Neutrophil (primary cell): ENCODE measurements at regions not wholly inside any gene's neighbourhood (a gene's known extent, or its start where the extent isn't known, plus 50 kb on each side); places are given as distances from the start of the nearest gene placed in this dataset.
"Not testable (repeated sequence)": the region's sequence is repeated elsewhere in the genome, so short reads cannot be mapped to it uniquely, and the experiment has no call there.

Experiments
- H3K27ac ChIP-seq: fragments of 200-600 bp; sonication (generic); 2 replicates; pipeline ENCODE4 v1.5.1; 2016; ENCODE audit warnings: mild to moderate bottlenecking, moderate library complexity
- H3K27me3 ChIP-seq: fragments of 200-600 bp; sonication (generic); 2 replicates; pipeline ENCODE4 v1.6.0; 2016; ENCODE audit warnings: mild to moderate bottlenecking
- H3K36me3 ChIP-seq: fragments of 200-600 bp; sonication (generic); 2 replicates; pipeline ENCODE4 v1.5.1; 2017
- H3K4me1 ChIP-seq, 2 experiments: fragments of 200-600 bp in 1 of 2; sonication (generic) in 1 of 2; 1 replicate in 1 of 2; 2 replicates in 1 of 2; pipeline versions ENCODE4 v1.5.1 to v1.6.1; 2013 to 2016; ENCODE audit warnings: low read depth in 1 of 2, low read length in 1 of 2, mild to moderate bottlenecking in 1 of 2, moderate library complexity in 1 of 2; ENCODE audit not compliant: control insufficient read depth in 1 of 2, insufficient read depth in 1 of 2
- H3K4me3 ChIP-seq, 2 experiments: fragments of 200-600 bp in 1 of 2; sonication (generic) in 1 of 2; 1 replicate in 1 of 2; 2 replicates in 1 of 2; pipeline ENCODE4 v1.5.1; 2013 to 2016; ENCODE audit warnings: low read depth in 1 of 2, low read length in 1 of 2, mild to moderate bottlenecking in 1 of 2, moderate library complexity in 1 of 2
- H3K9me3 ChIP-seq: fragments of 200-600 bp; sonication (generic); 2 replicates; pipeline ENCODE4 v1.5.1; 2016
- TF ChIP-seq, protein P1 (sequence below): fragments of 200-600 bp; sonication (generic); IDR thresholded peaks from 2 replicates; pipeline ENCODE4 v1.5.1; 2016; ENCODE audit warnings: antibody characterized with exemption

DNA sequence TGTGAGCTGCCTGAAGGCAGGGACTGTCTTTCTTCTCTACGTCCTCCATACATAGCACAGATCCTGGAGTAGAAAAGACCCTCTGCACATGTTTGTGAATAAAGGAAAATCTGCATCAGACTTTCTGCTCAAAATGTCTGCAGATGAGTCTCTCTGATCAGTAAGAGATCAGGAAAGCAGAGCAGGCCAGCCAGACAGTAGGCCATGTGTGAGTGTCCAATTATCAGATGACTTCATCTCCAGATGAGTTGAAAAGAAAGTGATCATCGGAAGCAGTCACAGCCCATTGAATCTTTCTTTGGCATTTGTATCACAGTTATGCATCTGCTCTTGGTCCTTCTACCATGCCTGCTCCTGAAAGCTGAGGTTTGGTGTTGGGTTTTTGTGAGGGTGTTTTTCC is 298.7 kb upstream of the NCAM1 start:
- H3K27me3 ChIP-seq = no peaks in the 10 kb centered on the region
- no peaks in the 10 kb centered on the region for H3K9me3 ChIP-seq
- H3K36me3 ChIP-seq = no peaks in the 10 kb centered on the region
- no peak overlapping the region for H3K4me3 ChIP-seq
- TF ChIP-seq, protein P1, sequence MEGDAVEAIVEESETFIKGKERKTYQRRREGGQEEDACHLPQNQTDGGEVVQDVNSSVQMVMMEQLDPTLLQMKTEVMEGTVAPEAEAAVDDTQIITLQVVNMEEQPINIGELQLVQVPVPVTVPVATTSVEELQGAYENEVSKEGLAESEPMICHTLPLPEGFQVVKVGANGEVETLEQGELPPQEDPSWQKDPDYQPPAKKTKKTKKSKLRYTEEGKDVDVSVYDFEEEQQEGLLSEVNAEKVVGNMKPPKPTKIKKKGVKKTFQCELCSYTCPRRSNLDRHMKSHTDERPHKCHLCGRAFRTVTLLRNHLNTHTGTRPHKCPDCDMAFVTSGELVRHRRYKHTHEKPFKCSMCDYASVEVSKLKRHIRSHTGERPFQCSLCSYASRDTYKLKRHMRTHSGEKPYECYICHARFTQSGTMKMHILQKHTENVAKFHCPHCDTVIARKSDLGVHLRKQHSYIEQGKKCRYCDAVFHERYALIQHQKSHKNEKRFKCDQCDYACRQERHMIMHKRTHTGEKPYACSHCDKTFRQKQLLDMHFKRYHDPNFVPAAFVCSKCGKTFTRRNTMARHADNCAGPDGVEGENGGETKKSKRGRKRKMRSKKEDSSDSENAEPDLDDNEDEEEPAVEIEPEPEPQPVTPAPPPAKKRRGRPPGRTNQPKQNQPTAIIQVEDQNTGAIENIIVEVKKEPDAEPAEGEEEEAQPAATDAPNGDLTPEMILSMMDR = no peak
- no peak overlapping the region for H3K27ac ChIP-seq
- H3K4me1 ChIP-seq = no peaks in the 10 kb centered on the region

- Histone ChIP-seq H3K27ac (no peak overlapping the region), H3K4me1 (no peaks in the 10 kb centered on the region), H3K4me3 (no peak overlapping the region), H3K27me3 (no peaks in the 10 kb centered on the region), H3K9me3 (no peaks in the 10 kb centered on the region), H3K36me3 (no peaks in the 10 kb centered on the region)
- TF ChIP-seq, protein P1 = no peak
These were observed 297.1 kb upstream of the NCAM1 start for GRCh38 chr11:112663947-112664634.

DNA sequence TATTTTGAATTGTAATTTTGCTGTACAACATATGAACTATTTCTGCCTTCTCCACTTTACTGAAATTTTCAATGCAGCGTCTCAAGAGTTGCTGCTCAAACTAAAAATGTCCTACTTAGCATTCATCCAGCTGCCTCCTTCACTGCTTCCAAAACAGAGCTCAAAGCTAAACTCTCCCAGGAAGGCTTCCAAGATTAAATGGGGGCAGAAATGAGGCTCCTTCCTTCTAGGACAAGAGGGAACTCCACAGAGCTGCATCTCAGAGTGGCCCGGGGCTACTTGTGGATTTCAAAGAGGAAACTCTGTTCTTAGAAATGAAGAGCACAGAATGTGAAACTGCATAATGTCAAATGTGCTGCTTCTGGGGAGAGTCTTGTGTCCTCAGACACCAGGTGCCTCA is 295.9 kb upstream of the NCAM1 start:
- TF ChIP-seq, protein P1 = no peak
- Histone ChIP-seq H3K4me1 (no peaks in the 10 kb centered on the region), H3K9me3 (no peaks in the 10 kb centered on the region), H3K36me3 (no peaks in the 10 kb centered on the region), H3K4me3 (no peak overlapping the region), H3K27ac (no peak overlapping the region), H3K27me3 (no peaks in the 10 kb centered on the region)

GRCh38 chr11:112666253-112666652 is 295.0 kb upstream of the NCAM1 start:
- Histone ChIP-seq H3K27me3 (no peaks in the 10 kb centered on the region), H3K27ac (no peak overlapping the region), H3K36me3 (no peaks in the 10 kb centered on the region), H3K4me3 (no peak overlapping the region), H3K9me3 (no peaks in the 10 kb centered on the region), H3K4me1 (no peaks in the 10 kb centered on the region)
- TF ChIP-seq, protein P1 = no peak

DNA sequence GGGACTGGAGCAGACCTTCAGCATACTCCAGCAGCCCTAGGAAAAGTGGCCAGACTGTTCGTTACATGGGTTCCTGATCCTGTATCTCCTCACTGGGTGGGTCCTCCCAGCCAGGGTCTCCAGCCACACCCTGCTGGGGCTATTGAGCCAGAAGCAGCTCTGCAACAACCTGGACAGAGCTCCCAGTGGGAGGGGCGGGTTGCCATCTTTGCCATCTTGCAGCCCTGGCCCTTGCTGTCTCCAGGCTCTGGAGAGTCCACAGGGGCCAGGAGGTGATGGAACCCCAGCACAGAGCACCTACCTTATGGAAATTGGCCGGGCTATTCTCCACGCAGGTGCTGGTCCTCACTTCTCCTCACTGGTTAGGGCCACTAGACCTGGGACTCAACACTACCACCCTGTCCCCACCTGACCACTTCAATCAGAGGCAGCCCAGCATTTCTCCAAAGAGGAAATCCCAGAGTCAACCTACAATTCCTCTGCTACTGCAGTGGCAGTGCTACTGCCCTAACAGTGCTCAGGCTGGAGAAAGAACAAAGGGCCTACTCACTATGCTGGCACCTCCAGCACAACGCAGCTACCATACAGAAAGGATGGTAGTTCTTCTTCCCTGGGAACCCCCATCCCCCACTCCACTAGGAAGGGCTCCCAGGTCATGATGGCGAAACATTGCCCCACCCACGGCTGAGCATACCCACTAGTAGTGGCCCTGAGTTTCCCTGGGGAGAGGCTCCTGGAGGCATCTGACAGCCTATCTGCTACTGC is 290.2 kb upstream of the NCAM1 start:
- no peak overlapping the region for H3K4me3 ChIP-seq
- no peaks in the 10 kb centered on the region for H3K36me3 ChIP-seq
- H3K27me3 ChIP-seq = no peaks in the 10 kb centered on the region
- H3K27ac ChIP-seq = no peak overlapping the region
- H3K4me1 ChIP-seq = no peaks in the 10 kb centered on the region
- TF ChIP-seq, protein P1 = no peak
- H3K9me3 ChIP-seq = no peaks in the 10 kb centered on the region

- not testable (repeated sequence) for H3K4me1 ChIP-seq, H3K9me3 ChIP-seq, H3K27me3 ChIP-seq, H3K27ac ChIP-seq, H3K36me3 ChIP-seq, H3K4me3 ChIP-seq
These were observed 287.8 kb upstream of the NCAM1 start for GRCh38 chr11:112673401-112673800.
